Glutamatergic neuron (in vitro differentiated cells): ENCODE measurements at regions not wholly inside any gene's neighbourhood (a gene's known extent, or its start where the extent isn't known, plus 50 kb on each side); places are given as distances from the start of the nearest gene placed in this dataset.

Experiments
- DNase-seq: peaks from one replicate; pipeline ENCODE4 v3.0.0; 2022
- H3K27ac Mint-ChIP-seq: one replicate; pipeline ENCODE4 v1.8.0; 2020; ENCODE audit warnings: mild to moderate bottlenecking, mixed read lengths, inconsistent platforms; ENCODE audit not compliant: unreplicated experiment
- H3K27me3 Mint-ChIP-seq: one replicate; pipeline ENCODE4 v1.8.0; 2020; ENCODE audit warnings: mild to moderate bottlenecking, moderate library complexity, mixed read lengths, inconsistent platforms; ENCODE audit not compliant: unreplicated experiment
- H3K36me3 Mint-ChIP-seq: one replicate; pipeline ENCODE4 v1.8.0; 2020; ENCODE audit warnings: mild to moderate bottlenecking, mixed read lengths, inconsistent platforms; ENCODE audit not compliant: unreplicated experiment
- H3K4me1 Mint-ChIP-seq: one replicate; pipeline ENCODE4 v1.8.0; 2020; ENCODE audit warnings: mild to moderate bottlenecking, low read depth, mixed read lengths, inconsistent platforms; ENCODE audit not compliant: unreplicated experiment
- H3K4me3 Mint-ChIP-seq: one replicate; pipeline ENCODE4 v1.8.0; 2020; ENCODE audit warnings: mild to moderate bottlenecking, mixed read lengths, inconsistent platforms; ENCODE audit not compliant: unreplicated experiment
- H3K9me3 Mint-ChIP-seq: one replicate; pipeline ENCODE4 v1.8.0; 2020; ENCODE audit warnings: mild to moderate bottlenecking, moderate library complexity, mixed read lengths, inconsistent platforms; ENCODE audit not compliant: unreplicated experiment
- CTCF ChIP-seq: fragments of 200-600 bp; sonication (generic); IDR thresholded peaks from one replicate; pipeline ENCODE4 v1.5.0; 2021; ENCODE audit not compliant: partially characterized antibody, unreplicated experiment

- Mint-ChIP-seq H3K4me1 (no peaks in the 10 kb centered on the region), H3K27me3 (no peaks in the 10 kb centered on the region), H3K9me3 (no peaks in the 10 kb centered on the region), H3K36me3 (no peaks in the 10 kb centered on the region), H3K4me3 (no peak overlapping the region), H3K27ac (no peak overlapping the region)
- DNase-seq, result no peak
- TF ChIP-seq CTCF, result no peak
These were observed 214.9 kb downstream of the RAP2A start for GRCh38 chr13:97648881-97649224.

DNA sequence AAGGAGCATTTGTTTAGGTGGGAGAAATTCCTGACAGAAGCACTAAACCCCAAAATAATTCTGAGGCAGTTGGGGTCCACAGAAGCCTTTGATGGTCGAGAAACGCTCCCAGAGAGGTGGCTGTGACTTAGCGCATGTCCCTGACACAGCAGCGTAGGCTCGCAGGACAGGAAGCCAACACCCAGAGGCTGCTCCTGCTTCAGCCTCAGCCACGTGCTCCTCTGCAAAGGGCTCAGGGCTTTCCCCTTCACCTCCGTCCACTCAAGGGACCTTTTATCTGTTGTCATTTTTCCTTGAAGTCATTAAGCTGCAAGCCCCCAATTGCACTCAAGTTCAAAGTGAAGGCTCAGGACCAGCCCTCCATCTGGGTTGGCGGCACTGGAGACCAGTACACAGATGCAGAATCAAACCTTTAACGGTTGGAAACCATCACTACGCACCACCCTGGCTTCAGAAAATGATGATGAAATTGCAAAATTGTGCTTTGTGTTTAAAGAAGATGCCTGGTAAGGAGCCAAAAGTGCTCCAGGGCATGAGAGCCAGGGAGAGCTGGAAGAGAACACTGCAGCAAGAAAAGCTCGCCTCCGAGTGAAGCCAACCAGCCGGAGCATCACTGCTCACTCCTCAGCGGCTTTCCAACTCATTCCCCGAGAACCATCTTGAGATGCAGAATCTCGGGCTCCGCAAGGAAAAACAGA, 219.6 kb downstream of the RAP2A start:
- H3K27ac Mint-ChIP-seq, result no peak overlapping the region
- TF ChIP-seq CTCF, result no peak
- H3K4me1 Mint-ChIP-seq, result no peaks in the 10 kb centered on the region
- H3K4me3 Mint-ChIP-seq, result no peak overlapping the region
- DNase-seq, result no peak
- no peaks in the 10 kb centered on the region for H3K36me3 Mint-ChIP-seq
- no peaks in the 10 kb centered on the region for H3K9me3 Mint-ChIP-seq
- H3K27me3 Mint-ChIP-seq, result no peaks in the 10 kb centered on the region

- DNase-seq, result no peak
- H3K4me1 Mint-ChIP-seq, result no peaks in the 10 kb centered on the region
- H3K36me3 Mint-ChIP-seq, result no peaks in the 10 kb centered on the region
- no peak overlapping the region for H3K27ac Mint-ChIP-seq
- no peak overlapping the region for H3K4me3 Mint-ChIP-seq
- no peak for TF ChIP-seq CTCF
- no peaks in the 10 kb centered on the region for H3K27me3 Mint-ChIP-seq
- no peaks in the 10 kb centered on the region for H3K9me3 Mint-ChIP-seq
These were observed 220.3 kb downstream of the RAP2A start for GRCh38 chr13:97654236-97654635.

DNA sequence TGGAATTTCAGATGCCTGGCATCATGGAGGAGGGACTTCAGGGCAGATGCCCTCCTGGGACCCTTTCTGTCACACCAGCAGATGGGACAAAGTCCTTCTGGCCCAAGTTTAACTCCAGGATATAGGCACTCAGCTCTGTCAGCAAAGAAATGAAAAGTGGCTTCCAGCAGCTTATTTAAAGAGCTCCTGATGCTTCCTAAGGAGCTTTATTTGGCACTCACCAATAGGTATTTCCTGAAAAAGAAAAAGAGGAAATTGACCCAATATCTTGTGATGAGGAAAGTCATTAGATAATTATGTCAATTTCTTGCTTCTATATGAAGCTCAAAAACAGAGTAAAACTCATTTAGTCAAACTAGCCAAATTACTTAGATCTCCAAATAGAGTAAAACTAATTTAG, 224.6 kb downstream of the RAP2A start:
- H3K4me3 Mint-ChIP-seq, result no peak overlapping the region
- no peak for DNase-seq
- no peaks in the 10 kb centered on the region for H3K27me3 Mint-ChIP-seq
- TF ChIP-seq CTCF, result no peak
- no peaks in the 10 kb centered on the region for H3K36me3 Mint-ChIP-seq
- H3K9me3 Mint-ChIP-seq, result no peaks in the 10 kb centered on the region
- H3K4me1 Mint-ChIP-seq, result no peaks in the 10 kb centered on the region
- no peak overlapping the region for H3K27ac Mint-ChIP-seq

- no peak overlapping the region for H3K4me3 Mint-ChIP-seq
- no peaks in the 10 kb centered on the region for H3K36me3 Mint-ChIP-seq
- no peaks in the 10 kb centered on the region for H3K27me3 Mint-ChIP-seq
- no peak for TF ChIP-seq CTCF
- H3K4me1 Mint-ChIP-seq, result no peaks in the 10 kb centered on the region
- peak; percentile 27 for DNase-seq
- no peaks in the 10 kb centered on the region for H3K9me3 Mint-ChIP-seq
- H3K27ac Mint-ChIP-seq, result no peak overlapping the region
These were observed 225.6 kb downstream of the RAP2A start for GRCh38 chr13:97659602-97660001.
